HG02970 (cell line): ENCODE measurements at regions not wholly inside any gene's neighbourhood (a gene's known extent, or its start where the extent isn't known, plus 50 kb on each side); places are given as distances from the start of the nearest gene placed in this dataset.

Source experiments
- ATAC-seq: cut with Tn5 transposase; IDR thresholded peaks from one replicate; pipeline ENCODE4 v1.9.1; 2021; ENCODE audit warnings: mild to moderate bottlenecking, moderate library complexity, moderate number of reproducible peaks; ENCODE audit not compliant: unreplicated experiment, low FRiP score

GRCh38 chr10:111429288-111430028 lies 352.6 kb downstream of the ADRA2A start:
- no peak for ATAC-seq

DNA sequence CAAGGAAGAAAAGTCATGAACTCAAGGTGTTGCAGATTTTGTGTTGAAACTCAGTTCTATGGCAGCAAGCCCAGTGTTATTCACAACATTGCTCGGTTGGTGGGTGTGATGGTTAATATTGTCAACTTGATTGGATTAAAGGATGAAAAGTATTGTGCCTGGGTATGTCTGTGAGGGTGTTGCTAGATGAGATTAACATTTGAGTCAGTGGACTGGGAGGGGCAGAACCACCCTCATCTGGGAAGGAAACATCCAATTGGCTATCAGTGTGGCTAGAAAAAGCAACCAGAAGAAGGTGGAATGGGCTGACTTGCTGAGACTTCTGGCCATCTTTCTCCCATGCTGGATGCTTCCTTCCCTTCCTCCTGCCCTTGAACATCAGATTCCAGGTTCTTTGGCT lies 353.2 kb downstream of the ADRA2A start:
- ATAC-seq = no peak

DNA sequence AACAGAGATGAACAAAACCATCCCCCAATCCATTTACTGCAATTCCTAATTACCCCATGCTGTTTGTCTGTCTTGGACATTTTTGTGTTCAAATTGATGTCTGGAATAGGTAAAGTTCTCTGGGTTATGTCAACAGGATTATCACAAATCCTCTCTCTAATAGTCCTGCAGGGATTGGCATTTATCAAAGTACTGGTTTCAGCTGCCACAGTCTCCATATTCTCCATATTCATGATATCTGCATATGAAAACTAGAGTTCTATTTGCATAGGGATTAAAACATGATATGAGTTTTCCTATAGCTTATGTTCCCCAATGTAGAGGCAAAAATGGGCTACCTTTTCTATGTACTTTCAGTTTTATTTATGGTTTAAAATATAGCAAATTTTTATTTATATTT lies 355.8 kb downstream of the ADRA2A start:
- ATAC-seq = no peak

DNA sequence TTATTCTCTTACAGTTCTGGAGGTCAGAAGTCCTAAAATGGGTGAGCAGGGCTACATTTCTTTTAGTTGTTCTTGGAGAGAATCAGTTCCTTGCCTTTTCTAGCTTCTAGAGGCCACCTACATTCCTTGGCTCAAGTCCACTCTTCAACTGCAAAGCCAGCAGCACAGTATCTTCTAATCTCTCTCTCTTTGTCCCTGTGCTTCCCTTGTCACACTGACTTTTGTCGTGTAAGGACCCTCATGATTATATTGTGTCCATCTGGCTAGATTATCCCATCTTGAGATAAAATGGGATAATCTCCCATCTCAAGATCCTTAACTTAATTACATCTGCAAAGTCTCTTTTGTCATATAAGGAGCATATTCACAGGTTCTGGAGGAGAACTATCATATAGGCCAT lies 359.0 kb downstream of the ADRA2A start:
- no peak for ATAC-seq

DNA sequence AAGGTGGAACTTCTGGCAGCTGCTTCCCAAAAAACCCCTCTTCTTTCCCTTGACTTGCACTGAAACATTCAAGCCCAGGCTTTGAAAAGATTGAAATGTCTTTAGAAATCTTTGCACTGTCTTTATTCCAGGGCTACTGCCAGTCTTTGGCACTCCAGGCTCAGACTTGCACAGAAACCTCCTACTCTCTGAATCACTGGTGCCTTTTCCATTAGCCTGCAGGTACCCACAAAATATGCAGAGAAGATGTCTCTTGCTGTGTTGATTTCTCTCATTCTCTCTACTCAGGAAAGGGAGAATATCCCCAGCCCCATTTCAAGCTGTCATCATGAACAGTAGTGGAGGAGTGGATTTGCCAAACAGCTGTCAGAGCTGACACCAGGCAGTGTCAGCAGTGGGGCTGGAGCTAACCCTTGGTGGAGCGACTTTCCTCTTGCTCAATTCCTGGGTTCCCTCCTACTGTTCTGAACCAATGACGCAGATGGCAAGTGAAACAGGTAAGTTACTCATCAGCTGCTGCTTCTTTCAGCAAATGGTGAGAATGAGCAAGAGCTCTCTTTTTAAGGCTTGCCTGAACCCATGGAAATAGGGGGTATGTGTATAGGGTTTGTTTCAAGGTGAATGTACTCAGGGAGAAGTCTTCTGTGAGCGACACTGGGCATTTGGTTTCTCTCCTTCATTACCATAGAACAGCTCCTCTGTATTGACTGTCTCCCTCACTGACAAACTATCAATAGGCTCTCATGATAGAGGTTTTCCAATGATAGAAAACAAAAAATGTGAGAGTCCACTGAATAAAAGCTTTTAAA lies 362.4 kb downstream of the ADRA2A start:
- no peak for ATAC-seq

DNA sequence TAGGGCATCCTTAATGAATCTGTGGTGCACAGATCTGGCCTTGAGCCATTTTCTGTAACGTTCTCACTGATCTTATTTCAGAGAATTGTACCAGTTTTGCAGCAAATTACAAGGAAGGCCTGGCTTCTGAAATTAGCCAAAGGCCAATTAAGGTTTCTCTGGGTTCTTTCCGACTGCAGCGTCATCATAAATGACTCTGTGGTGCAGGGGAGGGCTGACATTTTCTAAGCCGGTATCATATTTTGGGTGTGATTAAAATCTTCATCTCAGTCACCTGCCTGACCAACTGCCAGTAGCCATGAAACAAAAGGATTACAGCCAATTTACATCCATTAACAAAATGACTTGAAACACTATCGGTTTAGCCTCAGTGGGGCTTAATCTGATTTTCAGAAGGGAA lies 363.7 kb downstream of the ADRA2A start:
- ATAC-seq = no peak

DNA sequence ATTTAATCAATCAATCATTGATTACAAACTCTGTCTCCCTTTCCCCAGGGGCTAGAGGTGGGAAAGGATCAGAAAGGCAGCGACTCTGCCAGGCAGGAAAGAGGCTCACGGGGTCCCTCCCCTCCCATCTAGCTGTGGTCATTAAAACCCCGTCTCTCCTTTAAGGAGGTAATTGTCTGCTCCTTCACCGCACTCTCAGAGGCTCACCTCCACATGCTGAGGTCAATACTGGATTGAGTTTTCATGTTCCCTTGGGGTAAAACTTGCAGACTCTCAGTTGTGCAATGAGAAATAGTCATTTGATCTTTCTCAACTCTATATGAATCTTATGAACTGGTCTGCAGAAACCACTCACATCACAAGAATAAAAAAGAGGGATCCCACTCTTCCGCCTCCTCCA lies 368.8 kb downstream of the ADRA2A start:
- no peak for ATAC-seq

GRCh38 chr10:111446966-111447365 lies 370.1 kb downstream of the ADRA2A start:
- ATAC-seq = no peak

DNA sequence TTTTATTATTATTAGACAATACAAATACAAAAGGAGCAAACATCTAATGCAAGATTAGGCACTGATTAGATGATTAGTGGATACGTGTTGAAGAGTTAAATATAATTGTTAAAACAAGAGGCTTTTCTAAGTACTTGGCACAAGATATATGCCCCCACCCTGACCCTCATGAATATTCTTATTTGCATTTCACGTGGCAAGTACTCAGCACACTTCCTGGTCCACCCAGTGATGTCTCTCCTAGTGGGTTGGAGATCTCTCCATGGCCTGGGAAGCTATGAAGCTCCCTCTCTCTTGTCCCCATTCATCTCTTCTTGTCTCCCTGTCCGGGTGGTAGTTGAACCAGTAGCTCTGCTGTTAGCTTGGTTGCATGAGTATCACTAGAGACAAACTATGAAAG lies 375.3 kb downstream of the ADRA2A start:
- no peak for ATAC-seq

GRCh38 chr10:111455776-111456426 lies 379.1 kb downstream of the ADRA2A start:
- ATAC-seq = no peak

DNA sequence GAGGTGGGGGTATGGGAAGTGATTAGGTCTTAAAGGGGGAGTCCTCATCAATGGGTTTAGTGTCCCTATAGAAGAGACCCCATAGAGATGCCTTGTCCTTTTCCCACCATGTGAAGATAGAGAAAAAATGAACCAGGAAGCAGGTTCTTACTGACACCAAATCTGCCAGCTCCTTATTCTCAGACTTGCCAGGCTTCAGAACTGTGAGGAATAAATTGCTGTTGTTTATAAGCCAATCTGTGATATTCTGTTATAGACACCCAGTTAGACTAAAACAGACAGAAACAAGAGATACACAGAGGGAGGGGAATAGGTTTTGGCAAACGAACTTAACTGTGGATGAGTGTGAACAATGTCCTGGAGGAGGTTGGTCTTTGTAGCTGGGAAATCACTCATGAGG lies 381.4 kb downstream of the ADRA2A start:
- no peak for ATAC-seq

GRCh38 chr10:111459967-111460366 lies 383.1 kb downstream of the ADRA2A start:
- ATAC-seq = no peak

GRCh38 chr10:111472445-111472844 lies 395.6 kb downstream of the ADRA2A start:
- no peak for ATAC-seq

- ATAC-seq = no peak
Observed at GRCh38 chr10:111473361-111473760, 396.5 kb downstream of the ADRA2A start.

DNA sequence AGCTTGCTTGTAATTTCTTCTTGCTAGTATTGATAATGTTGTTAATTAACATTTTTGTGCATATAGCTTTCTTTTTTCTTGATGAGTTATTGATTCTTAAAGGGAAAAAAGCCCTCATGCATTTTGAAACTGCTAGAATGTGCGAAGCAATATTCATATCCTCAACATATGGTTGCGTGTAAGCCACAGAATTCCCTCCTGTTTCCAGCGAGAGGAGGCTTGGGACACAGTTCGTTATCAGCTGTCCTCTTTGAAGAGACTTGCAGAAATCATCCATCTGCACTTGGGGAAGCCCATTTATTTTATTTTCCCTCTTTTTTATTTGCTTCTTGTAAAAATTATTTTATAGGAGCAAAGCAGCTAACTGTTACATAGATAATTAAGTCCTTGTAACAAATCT lies 398.0 kb downstream of the ADRA2A start:
- ATAC-seq = no peak

DNA sequence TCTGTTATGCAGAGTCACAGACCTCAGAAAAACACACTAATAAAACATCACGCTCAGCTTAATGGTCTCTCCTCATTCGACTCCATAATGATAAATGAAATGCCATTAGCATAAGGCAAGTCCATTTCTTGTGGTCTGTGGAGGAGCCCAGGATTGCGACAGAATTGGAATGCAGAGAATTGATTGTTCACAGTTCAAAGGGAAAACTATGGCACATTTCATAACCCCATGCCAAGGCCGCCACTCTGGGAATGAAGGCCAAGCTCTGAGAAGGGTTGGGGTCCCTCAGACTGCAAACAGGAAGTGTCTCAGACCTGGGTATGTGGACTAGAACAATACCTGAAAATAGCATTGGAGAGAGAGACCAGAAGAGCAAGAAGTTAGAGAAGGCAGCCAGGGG lies 398.9 kb downstream of the ADRA2A start:
- no peak for ATAC-seq

DNA sequence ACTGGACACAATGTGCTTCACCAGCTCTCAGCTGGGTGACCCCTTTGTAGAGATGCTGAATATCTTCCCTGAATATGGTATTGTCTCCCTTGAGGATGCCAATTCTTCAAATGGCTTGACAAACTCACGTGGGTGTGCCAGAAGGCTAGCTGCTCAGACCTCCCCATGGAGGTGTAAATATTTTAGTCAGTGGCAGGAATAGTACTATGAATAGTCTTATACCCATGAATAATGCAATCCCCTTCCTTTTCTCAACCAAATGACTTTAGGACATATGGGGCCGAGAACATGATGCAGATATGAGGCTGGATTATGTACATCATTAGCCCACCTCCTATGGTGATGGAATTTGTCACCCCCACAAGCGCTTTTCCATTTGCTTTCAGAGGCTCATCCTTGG lies 401.8 kb downstream of the ADRA2A start:
- no peak for ATAC-seq

- no peak for ATAC-seq
Observed at GRCh38 chr10:111479966-111480365, 403.1 kb downstream of the ADRA2A start.

DNA sequence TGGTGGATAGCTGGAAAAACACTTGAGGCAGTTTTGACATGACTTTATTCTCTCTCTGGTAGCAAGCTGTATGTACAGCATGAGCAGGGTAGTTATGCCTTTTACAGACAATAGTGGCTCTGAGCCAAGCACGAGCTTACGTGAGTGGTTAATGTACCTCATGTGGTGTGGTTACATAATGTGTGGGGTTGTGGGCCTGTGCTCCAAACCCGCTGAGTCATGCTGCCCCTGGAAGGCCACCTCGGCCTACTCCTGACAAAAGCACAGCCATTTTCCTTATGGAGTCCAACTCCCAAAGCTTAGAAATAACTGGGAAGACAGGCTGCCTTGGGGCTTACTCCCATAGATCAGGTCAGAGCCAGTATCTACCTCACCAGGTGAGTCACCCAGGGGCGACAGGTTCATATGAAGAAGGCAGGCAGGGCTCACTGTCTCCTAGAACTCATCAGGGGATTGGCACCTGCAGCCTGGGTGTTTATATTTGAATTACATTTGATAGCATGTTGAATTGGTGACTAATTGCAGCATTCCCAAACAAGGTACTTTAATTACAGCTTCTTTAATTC lies 404.5 kb downstream of the ADRA2A start:
- no peak for ATAC-seq

DNA sequence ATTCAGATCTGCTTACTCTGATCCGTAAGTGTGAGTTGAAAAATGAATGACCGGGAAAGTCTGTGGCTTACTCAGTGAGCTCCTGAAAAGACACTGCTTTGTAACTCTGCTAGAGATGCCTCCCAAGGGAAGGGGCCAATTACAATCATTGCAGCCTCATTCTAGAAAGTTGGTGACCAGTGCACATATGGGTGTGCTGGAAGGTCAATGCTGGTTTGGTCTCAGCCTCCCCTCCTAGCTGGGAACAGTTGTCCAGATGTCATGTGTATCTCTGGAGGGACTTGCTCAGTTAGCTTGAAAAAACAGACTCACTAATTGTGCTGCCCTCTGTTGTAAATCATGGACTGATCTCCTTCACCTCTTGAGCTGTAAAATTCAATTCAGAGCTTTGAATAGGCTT lies 405.0 kb downstream of the ADRA2A start:
- ATAC-seq = no peak

DNA sequence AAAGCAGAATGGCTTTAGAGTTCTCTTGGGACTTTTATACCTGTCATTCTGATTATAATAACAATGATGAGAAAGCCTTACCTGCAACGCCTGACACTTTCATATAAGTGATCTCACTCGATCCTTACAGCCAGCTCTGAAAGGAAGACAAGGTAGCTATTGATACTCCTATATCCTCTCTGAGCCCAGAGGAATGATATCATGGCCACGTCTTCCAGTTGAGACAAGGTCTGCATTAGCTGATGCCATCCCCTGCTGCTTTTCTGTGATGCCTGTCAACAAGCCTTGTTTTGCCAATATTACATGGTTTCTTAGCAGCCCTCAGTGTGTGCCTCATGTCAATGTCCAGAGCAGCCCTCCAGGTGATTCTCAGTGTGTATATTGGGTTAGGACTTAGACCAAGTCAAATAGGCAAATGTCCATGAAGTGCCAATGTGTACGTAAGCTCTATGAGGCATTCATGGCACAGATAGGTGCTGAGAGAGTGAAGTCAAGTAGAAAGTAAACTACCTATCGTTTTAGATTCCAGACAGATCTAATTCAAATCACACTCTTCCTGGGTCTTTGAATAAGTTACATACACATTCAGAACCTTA lies 405.9 kb downstream of the ADRA2A start:
- ATAC-seq = no peak
